Esophagus muscularis mucosa (tissue), 3 donors: ENCODE measurements at regions not wholly inside any gene's neighbourhood (a gene's known extent, or its start where the extent isn't known, plus 50 kb on each side); places are given as distances from the start of the nearest gene placed in this dataset.

Experiments used
- CTCF ChIP-seq, 3 experiments: fragments of 200-600 bp in 2 of 3; fragments of 450-650 bp in 1 of 3; sonication (generic) in 2 of 3; IDR thresholded peaks; one replicate each; pipeline ENCODE4 v1.5.1; 2017 to 2019; ENCODE audit warnings: antibody characterized with exemption in 3 of 3, mild to moderate bottlenecking in 2 of 3, moderate library complexity in 1 of 3
- POLR2A ChIP-seq: fragments of 450-650 bp; IDR thresholded peaks from one replicate; pipeline ENCODE4 v1.6.1; 2017; ENCODE audit warnings: antibody characterized with exemption, moderate library complexity, mild to moderate bottlenecking, low read depth

- TF ChIP-seq CTCF (IDR thresholded peaks at IDR 0.05) (no peak), POLR2A (no peak)
Observed at GRCh38 chr5:154528005-154528594, 50.1 kb upstream of the HAND1 start.
